Astrocyte (in vitro differentiated cells and primary cell): ENCODE measurements at regions not wholly inside any gene's neighbourhood (a gene's known extent, or its start where the extent isn't known, plus 50 kb on each side); places are given as distances from the start of the nearest gene placed in this dataset.

Source experiments
- EZH2 ChIP-seq: IDR thresholded peaks from 2 replicates; pipeline ENCODE4 v1.6.1; 2012; ENCODE audit warnings: mild to moderate bottlenecking, low read length, inconsistent platforms; ENCODE audit not compliant: insufficient read depth
- TF ChIP-seq, protein P1 (sequence below): IDR thresholded peaks from 2 replicates; pipeline ENCODE4 v1.5.1; 2011; ENCODE audit warnings: low read depth, mild to moderate bottlenecking, inconsistent platforms, low read length, moderate library complexity; ENCODE audit not compliant: insufficient read depth

- TF ChIP-seq, protein P1, sequence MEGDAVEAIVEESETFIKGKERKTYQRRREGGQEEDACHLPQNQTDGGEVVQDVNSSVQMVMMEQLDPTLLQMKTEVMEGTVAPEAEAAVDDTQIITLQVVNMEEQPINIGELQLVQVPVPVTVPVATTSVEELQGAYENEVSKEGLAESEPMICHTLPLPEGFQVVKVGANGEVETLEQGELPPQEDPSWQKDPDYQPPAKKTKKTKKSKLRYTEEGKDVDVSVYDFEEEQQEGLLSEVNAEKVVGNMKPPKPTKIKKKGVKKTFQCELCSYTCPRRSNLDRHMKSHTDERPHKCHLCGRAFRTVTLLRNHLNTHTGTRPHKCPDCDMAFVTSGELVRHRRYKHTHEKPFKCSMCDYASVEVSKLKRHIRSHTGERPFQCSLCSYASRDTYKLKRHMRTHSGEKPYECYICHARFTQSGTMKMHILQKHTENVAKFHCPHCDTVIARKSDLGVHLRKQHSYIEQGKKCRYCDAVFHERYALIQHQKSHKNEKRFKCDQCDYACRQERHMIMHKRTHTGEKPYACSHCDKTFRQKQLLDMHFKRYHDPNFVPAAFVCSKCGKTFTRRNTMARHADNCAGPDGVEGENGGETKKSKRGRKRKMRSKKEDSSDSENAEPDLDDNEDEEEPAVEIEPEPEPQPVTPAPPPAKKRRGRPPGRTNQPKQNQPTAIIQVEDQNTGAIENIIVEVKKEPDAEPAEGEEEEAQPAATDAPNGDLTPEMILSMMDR = no peak
- TF ChIP-seq EZH2 = no peak
Observed at GRCh38 chr22:47928631-47929030, 1166.2 kb downstream of the TBC1D22A start.
